Activated CD8-positive, alpha-beta memory T cell treated with anti-CD3 and anti-CD28 coated beads, Interleukin-2, amount 50 U/mL, for 1 hour (primary cell): ENCODE measurements at regions not wholly inside any gene's neighbourhood (a gene's known extent, or its start where the extent isn't known, plus 50 kb on each side); places are given as distances from the start of the nearest gene placed in this dataset.

Source experiments
- DNase-seq: peaks from one replicate; pipeline ENCODE4 v3.0.0-alpha.2; 2020; ENCODE audit errors: extremely low read depth

- no peak for DNase-seq
Observed at GRCh38 chr1:221816899-221817298, 75.0 kb upstream of the DUSP10 start.

GRCh38 chr1:221815660-221816059 is 73.8 kb upstream of the DUSP10 start:
- DNase-seq = no peak

- no peak for DNase-seq
Observed at GRCh38 chr1:221813887-221814286, 72.0 kb upstream of the DUSP10 start.

- no peak for DNase-seq
Observed at GRCh38 chr1:221812905-221813597, 71.2 kb upstream of the DUSP10 start.

GRCh38 chr1:221812088-221812752 is 70.3 kb upstream of the DUSP10 start:
- no peak for DNase-seq

GRCh38 chr1:221810406-221810805 is 68.5 kb upstream of the DUSP10 start:
- DNase-seq = no peak

- no peak for DNase-seq
Observed at GRCh38 chr1:221809091-221810029, 67.5 kb upstream of the DUSP10 start.

GRCh38 chr1:221806984-221807383 is 65.1 kb upstream of the DUSP10 start:
- no peak for DNase-seq

- no peak for DNase-seq
Observed at GRCh38 chr1:221806236-221806635, 64.3 kb upstream of the DUSP10 start.

- DNase-seq = no peak
Observed at GRCh38 chr1:221805121-221805520, 63.2 kb upstream of the DUSP10 start.

GRCh38 chr1:221804303-221804702 is 62.4 kb upstream of the DUSP10 start:
- no peak for DNase-seq

- no peak for DNase-seq
Observed at GRCh38 chr1:221801773-221802516, 60.1 kb upstream of the DUSP10 start.

GRCh38 chr1:221801251-221801661 is 59.4 kb upstream of the DUSP10 start:
- DNase-seq = no peak

GRCh38 chr1:221800831-221801230 is 58.9 kb upstream of the DUSP10 start:
- no peak for DNase-seq

- no peak for DNase-seq
Observed at GRCh38 chr1:221797506-221797905, 55.6 kb upstream of the DUSP10 start.

- DNase-seq = no peak
Observed at GRCh38 chr1:221796700-221797099, 54.8 kb upstream of the DUSP10 start.

GRCh38 chr1:221795380-221795779 is 53.5 kb upstream of the DUSP10 start:
- DNase-seq = no peak

- DNase-seq = no peak
Observed at GRCh38 chr1:221794935-221795334, 53.0 kb upstream of the DUSP10 start.

- no peak for DNase-seq
Observed at GRCh38 chr1:221794079-221794670, 52.3 kb upstream of the DUSP10 start.

GRCh38 chr1:221793439-221794078 is 51.7 kb upstream of the DUSP10 start:
- DNase-seq = no peak

- DNase-seq = no peak
Observed at GRCh38 chr1:221791846-221792245, 50.0 kb upstream of the DUSP10 start.
